SK-N-MC (cell line): ENCODE measurements at regions not wholly inside any gene's neighbourhood (a gene's known extent, or its start where the extent isn't known, plus 50 kb on each side); places are given as distances from the start of the nearest gene placed in this dataset.

ENCODE experiments used
- EZH2 ChIP-seq: fragments of 200-600 bp; sonication (generic); IDR thresholded peaks from one replicate; pipeline ENCODE4 v1.6.1; 2017; ENCODE audit warnings: antibody characterized with exemption
- FOXP2 ChIP-seq: optimal IDR thresholded peaks from 2 replicates; pipeline ENCODE3; 2011; ENCODE audit warnings: mild to moderate bottlenecking, moderate library complexity; ENCODE audit not compliant: insufficient read depth; ENCODE audit errors: extremely low read length, control extremely low read depth
- POLR2AphosphoS5 ChIP-seq: IDR thresholded peaks from 2 replicates; pipeline ENCODE4 v1.6.1; 2012; ENCODE audit warnings: mild to moderate bottlenecking, low read depth, low read length, borderline replicate concordance

- TF ChIP-seq EZH2 (no peak), POLR2AphosphoS5 (no peak), FOXP2 (no peak)
Observed at GRCh38 chr12:132408626-132409494, 79.5 kb upstream of the GALNT9 start.
